Upper lobe of left lung (tissue), 6 donors: ENCODE measurements at regions not wholly inside any gene's neighbourhood (a gene's known extent, or its start where the extent isn't known, plus 50 kb on each side); places are given as distances from the start of the nearest gene placed in this dataset.
A peak's percentile ranks its signal among the peaks of the same experiment; 100 is the strongest.

ENCODE experiments used
- ATAC-seq, 2 donors: fragments of 200-7000 bp; cut with Tn5 transposase; one replicate each; pipeline ENCODE4 v1.9.1; 2022; ENCODE audit warnings: mild to moderate bottlenecking in 2 of 2, moderate library complexity in 2 of 2; ENCODE audit not compliant: low FRiP score in 2 of 2
- DNase-seq, 2 donors: peaks; one replicate each; pipeline ENCODE4 v3.0.0-alpha.2; 2019 to 2020
- H3K27ac ChIP-seq, 4 donors: fragments of 200-600 bp; sonication (generic); one replicate each; pipeline ENCODE4 v1.5.1; 2016 to 2019
- H3K27me3 ChIP-seq, 4 donors: fragments of 200-600 bp; sonication (generic); one replicate each; pipeline ENCODE4 v1.5.1; 2017 to 2019
- H3K36me3 ChIP-seq, 4 donors: fragments of 200-600 bp; sonication (generic); one replicate each; pipeline ENCODE4 v1.5.1; 2016 to 2019
- H3K4me1 ChIP-seq, 4 donors: fragments of 200-600 bp; sonication (generic); one replicate each; pipeline ENCODE4 v1.5.1; 2018 to 2019
- H3K4me3 ChIP-seq, 4 donors: fragments of 200-600 bp; sonication (generic); one replicate each; pipeline ENCODE4 v1.5.1; 2017 to 2019; ENCODE audit warnings: mild to moderate bottlenecking in 2 of 4, moderate library complexity in 1 of 4
- H3K9me3 ChIP-seq, 4 donors: fragments of 200-600 bp; sonication (generic); one replicate each; pipeline ENCODE4 v1.5.1; 2018 to 2019
- EP300 ChIP-seq, 4 donors: sonication (generic); formaldehyde crosslinking; IDR thresholded peaks; one replicate each; pipeline ENCODE4 v1.5.1; 2017; ENCODE audit warnings: antibody characterized with exemption in 4 of 4, control low read depth in 2 of 4
- POLR2A ChIP-seq, 4 donors: fragments of 450-650 bp; IDR thresholded peaks; one replicate each; pipeline ENCODE4 v1.5.1; 2016 to 2017; ENCODE audit warnings: antibody characterized with exemption in 4 of 4, mild to moderate bottlenecking in 2 of 4
- POLR2AphosphoS5 ChIP-seq, 2 donors: sonication (generic); formaldehyde crosslinking; IDR thresholded peaks; one replicate each; pipeline ENCODE4 v1.5.1; 2017; ENCODE audit warnings: antibody characterized with exemption in 2 of 2
- WGBS, 2 donors: methylation state at CpG; one replicate each; pipeline ENCODE4 v1.1.5; 2017 to 2018; 5-methylcytosine and 5-hydroxymethylcytosine counted together
- TF ChIP-seq, protein P1 (sequence below), 6 experiments: fragments of 450-650 bp in 4 of 6; fragments of 200-600 bp in 2 of 6; sonication (generic) in 2 of 6; IDR thresholded peaks; one replicate each; pipeline ENCODE4 v1.5.1; 2016 to 2019; ENCODE audit warnings: antibody characterized with exemption in 6 of 6
- donor health status: DM: no; HTN: no; CAD: no; lungs with moderate emphysema.
- donor health status: DM: no; HTN: yes; CAD: no; lungs with severe emphysema.

DNA sequence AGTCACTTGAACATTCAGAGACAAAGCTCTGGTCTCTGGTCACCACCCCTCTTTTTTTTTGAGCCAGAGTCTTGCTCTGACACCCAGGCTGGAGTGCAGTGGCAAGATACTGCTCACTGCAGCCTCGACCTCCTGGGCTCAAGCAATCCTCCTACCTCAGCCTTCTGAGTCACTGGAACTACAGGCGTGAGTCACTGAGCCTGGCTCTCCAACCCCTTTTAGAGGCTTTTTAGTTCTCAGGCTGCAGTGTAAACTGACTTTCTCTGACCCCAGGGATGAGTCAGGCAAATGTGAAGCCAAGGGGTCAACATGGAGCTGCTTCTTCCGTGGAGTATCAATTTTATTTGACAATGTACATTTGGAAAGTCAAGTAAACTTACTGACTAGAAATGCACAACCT, 229.2 kb downstream of the PTTG2 start:
- H3K36me3 ChIP-seq: no peaks in the 10 kb centered on the region
- 61 to 73% methylated on average over 3 of the region's 3 CpGs for WGBS, 2 donors
- H3K4me3 ChIP-seq: no peak overlapping the region
- no peak for DNase-seq
- no peaks in the 10 kb centered on the region for H3K27me3 ChIP-seq
- TF ChIP-seq, protein P1, sequence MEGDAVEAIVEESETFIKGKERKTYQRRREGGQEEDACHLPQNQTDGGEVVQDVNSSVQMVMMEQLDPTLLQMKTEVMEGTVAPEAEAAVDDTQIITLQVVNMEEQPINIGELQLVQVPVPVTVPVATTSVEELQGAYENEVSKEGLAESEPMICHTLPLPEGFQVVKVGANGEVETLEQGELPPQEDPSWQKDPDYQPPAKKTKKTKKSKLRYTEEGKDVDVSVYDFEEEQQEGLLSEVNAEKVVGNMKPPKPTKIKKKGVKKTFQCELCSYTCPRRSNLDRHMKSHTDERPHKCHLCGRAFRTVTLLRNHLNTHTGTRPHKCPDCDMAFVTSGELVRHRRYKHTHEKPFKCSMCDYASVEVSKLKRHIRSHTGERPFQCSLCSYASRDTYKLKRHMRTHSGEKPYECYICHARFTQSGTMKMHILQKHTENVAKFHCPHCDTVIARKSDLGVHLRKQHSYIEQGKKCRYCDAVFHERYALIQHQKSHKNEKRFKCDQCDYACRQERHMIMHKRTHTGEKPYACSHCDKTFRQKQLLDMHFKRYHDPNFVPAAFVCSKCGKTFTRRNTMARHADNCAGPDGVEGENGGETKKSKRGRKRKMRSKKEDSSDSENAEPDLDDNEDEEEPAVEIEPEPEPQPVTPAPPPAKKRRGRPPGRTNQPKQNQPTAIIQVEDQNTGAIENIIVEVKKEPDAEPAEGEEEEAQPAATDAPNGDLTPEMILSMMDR (IDR thresholded peaks at IDR 0.05): no peak
- no peak for TF ChIP-seq POLR2AphosphoS5 (IDR thresholded peaks at IDR 0.05)
- no peak for TF ChIP-seq EP300 (IDR thresholded peaks at IDR 0.05)
- no peak for TF ChIP-seq POLR2A (IDR thresholded peaks at IDR 0.05)
- no peaks in the 10 kb centered on the region for H3K9me3 ChIP-seq
- peak in 1 of 2 donors; percentile 52 for ATAC-seq
- H3K4me1 ChIP-seq: peaks cover 0 to 15% (median 8%) of the 10 kb centered on the region in 4 donors
- H3K27ac ChIP-seq: no peak overlapping the region

DNA sequence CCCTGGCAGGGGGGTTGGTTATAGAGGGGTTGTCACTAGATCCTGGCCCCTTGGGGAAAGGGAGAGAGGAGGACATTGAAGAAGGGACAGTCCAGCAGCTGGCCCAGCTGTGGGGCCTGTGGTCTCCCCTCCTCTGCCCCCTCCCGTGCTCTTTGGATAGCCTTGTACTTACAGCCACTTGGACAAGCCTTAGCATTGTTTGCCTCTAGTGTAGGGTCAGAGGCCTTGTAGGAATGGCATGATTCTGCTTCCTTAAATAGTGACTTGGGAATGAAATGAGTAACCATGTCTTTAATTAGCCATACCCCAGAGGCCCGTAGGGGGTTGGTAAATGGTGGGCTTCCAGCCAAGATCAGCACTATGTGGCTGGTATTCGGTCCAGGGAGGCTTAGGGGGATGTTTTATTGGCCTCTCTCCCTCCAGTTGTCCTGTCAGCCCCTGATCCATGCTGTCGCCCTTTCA, 230.6 kb downstream of the PTTG2 start:
- Histone ChIP-seq H3K36me3 (no peaks in the 10 kb centered on the region), H3K27ac (no peak overlapping the region), H3K27me3 (no peaks in the 10 kb centered on the region), H3K4me1 (peaks cover 0 to 15% (median 8%) of the 10 kb centered on the region in 4 donors), H3K4me3 (no peak overlapping the region), H3K9me3 (peaks cover 0 to 6% (median 0%) of the 10 kb centered on the region in 4 donors)
- ATAC-seq (peak; percentile 7 to 24), DNase-seq (no peak)
- 37 to 45% methylated on average over 4 of the region's 4 CpGs for WGBS, 2 donors
- TF ChIP-seq, protein P1 (IDR thresholded peaks at IDR 0.05): no peak
- TF ChIP-seq EP300 (IDR thresholded peaks at IDR 0.05): no peak
- no peak for TF ChIP-seq POLR2AphosphoS5 (IDR thresholded peaks at IDR 0.05)
- TF ChIP-seq POLR2A (IDR thresholded peaks at IDR 0.05): no peak

DNA sequence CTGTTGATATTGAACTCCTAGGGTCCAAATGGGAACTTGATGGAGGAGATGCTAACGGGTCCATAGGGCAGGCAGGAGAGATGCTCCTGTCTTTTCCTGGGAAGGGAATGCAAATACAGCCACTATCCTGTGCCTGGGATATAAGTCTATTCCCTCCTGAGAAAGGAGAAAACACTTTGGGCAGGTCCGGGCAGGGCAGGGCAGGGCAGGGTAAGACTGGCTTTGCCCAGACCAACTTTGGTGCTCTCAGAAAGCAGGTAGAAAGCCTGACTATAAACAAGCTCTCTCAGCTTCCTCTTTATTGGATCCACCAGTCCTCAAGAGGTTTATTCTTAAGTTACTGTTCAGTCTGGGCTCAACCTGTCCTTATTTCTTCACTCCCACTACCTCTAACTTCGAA, 232.3 kb downstream of the PTTG2 start:
- ATAC-seq (no peak), DNase-seq (no peak)
- H3K9me3 ChIP-seq: peaks cover 0 to 6% (median 0%) of the 10 kb centered on the region in 4 donors
- TF ChIP-seq POLR2A (IDR thresholded peaks at IDR 0.05): no peak
- no peak for TF ChIP-seq POLR2AphosphoS5 (IDR thresholded peaks at IDR 0.05)
- TF ChIP-seq, protein P1 (IDR thresholded peaks at IDR 0.05): no peak
- no peak for TF ChIP-seq EP300 (IDR thresholded peaks at IDR 0.05)
- WGBS, 2 donors: 84 to 91% methylated on average over 3 of the region's 3 CpGs
- H3K4me1 ChIP-seq: peaks cover 0 to 15% (median 8%) of the 10 kb centered on the region in 4 donors
- no peaks in the 10 kb centered on the region for H3K36me3 ChIP-seq
- H3K4me3 ChIP-seq: no peak overlapping the region
- H3K27me3 ChIP-seq: no peaks in the 10 kb centered on the region
- H3K27ac ChIP-seq: no peak overlapping the region

DNA sequence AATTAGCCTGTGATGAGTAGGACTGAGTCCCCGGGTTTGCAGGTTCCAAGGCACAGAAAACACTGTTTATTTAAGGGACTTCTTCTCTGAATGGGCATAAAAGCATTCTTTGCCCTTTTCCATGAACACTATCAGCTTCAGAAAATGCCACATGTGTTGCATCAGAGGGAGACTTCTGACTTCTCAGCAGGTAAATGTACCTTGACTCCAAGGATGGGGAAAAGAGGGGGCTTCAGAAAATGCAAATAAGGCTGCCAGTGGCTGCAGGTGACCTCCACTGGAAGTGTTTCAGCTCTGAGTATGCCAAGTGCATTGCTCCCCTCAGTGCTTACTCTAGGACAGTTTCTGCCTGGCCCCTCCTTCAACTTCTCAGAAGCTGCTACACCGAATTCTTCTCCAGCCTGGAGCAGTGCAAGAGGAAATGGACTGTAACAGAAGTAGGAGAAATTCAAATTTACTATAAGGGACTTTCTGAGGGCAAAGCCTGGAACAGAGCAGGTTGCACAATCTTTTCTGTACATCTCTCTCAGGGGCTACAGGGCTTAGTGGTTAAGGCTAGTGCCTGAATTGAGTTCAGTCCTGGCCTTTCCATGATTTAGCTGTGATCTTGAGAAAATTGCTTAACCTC, 233.2 kb downstream of the PTTG2 start:
- TF ChIP-seq EP300 (IDR thresholded peaks at IDR 0.05): no peak
- TF ChIP-seq POLR2A (IDR thresholded peaks at IDR 0.05): no peak
- no peak for TF ChIP-seq POLR2AphosphoS5 (IDR thresholded peaks at IDR 0.05)
- TF ChIP-seq, protein P1 (IDR thresholded peaks at IDR 0.05): no peak
- Histone ChIP-seq H3K27ac (no peak overlapping the region), H3K27me3 (no peaks in the 10 kb centered on the region), H3K9me3 (peaks cover 0 to 6% (median 0%) of the 10 kb centered on the region in 4 donors), H3K4me1 (peaks cover 0 to 15% (median 8%) of the 10 kb centered on the region in 4 donors), H3K4me3 (no peak overlapping the region), H3K36me3 (no peaks in the 10 kb centered on the region)
- 52 to 63% methylated on average over 2 of the region's 2 CpGs for WGBS, 2 donors
- DNase-seq (peak in 1 of 2 donors; percentile 66), ATAC-seq (no peak)
